NOMO-1 treated with DMSO at 0.1 percent for 48 hours (cell line): ENCODE measurements at regions not wholly inside any gene's neighbourhood (a gene's known extent, or its start where the extent isn't known, plus 50 kb on each side); places are given as distances from the start of the nearest gene placed in this dataset.
"Not testable (repeated sequence)": the region's sequence is repeated elsewhere in the genome, so short reads cannot be mapped to it uniquely, and the experiment has no call there.

Experiments
- DNase-seq: peaks from one replicate; lab custom pipeline; 2025; ENCODE audit not compliant: unreplicated experiment; lab: John Stamatoyannopoulos, UW

- no peak for DNase-seq
Measured at GRCh38 chr22:48929276-48929790, 898.3 kb downstream of the BRD1 start.

GRCh38 chr22:48927591-48927990 is 900.1 kb downstream of the BRD1 start:
- DNase-seq: no peak

- DNase-seq: no peak
Measured at GRCh38 chr22:48926643-48927042, 901.0 kb downstream of the BRD1 start.

- no peak for DNase-seq
Measured at GRCh38 chr22:48926136-48926535, 901.5 kb downstream of the BRD1 start.

GRCh38 chr22:48925450-48925849 is 902.2 kb downstream of the BRD1 start:
- no peak for DNase-seq

- DNase-seq: no peak
Measured at GRCh38 chr22:48923996-48924395, 903.7 kb downstream of the BRD1 start.

- DNase-seq: no peak
Measured at GRCh38 chr22:48923165-48923865, 904.4 kb downstream of the BRD1 start.

GRCh38 chr22:48921411-48921903 is 906.2 kb downstream of the BRD1 start:
- DNase-seq: no peak

- DNase-seq: no peak
Measured at GRCh38 chr22:48920776-48921241, 906.9 kb downstream of the BRD1 start.

- no peak for DNase-seq
Measured at GRCh38 chr22:48919851-48920589, 907.7 kb downstream of the BRD1 start.

- DNase-seq: no peak
Measured at GRCh38 chr22:48919187-48919590, 908.5 kb downstream of the BRD1 start.

GRCh38 chr22:48918585-48919186 is 909.0 kb downstream of the BRD1 start:
- DNase-seq: no peak

GRCh38 chr22:48912356-48913066 is 915.2 kb downstream of the BRD1 start:
- DNase-seq: not testable (repeated sequence)

GRCh38 chr22:48911647-48912046 is 916.0 kb downstream of the BRD1 start:
- DNase-seq: not testable (repeated sequence)

GRCh38 chr22:48911067-48911466 is 916.6 kb downstream of the BRD1 start:
- not testable (repeated sequence) for DNase-seq

GRCh38 chr22:48908547-48908946 is 919.1 kb downstream of the BRD1 start:
- no peak for DNase-seq

GRCh38 chr22:48907591-48907990 is 920.1 kb downstream of the BRD1 start:
- DNase-seq: no peak

- DNase-seq: no peak
Measured at GRCh38 chr22:48906216-48906835, 921.3 kb downstream of the BRD1 start.

- no peak for DNase-seq
Measured at GRCh38 chr22:48905206-48905975, 922.3 kb downstream of the BRD1 start.
